ENCODE measurements at regions not wholly inside any gene's neighbourhood (a gene's known extent, or its start where the extent isn't known, plus 50 kb on each side); places are given as distances from the start of the nearest gene placed in this dataset.

DNA sequence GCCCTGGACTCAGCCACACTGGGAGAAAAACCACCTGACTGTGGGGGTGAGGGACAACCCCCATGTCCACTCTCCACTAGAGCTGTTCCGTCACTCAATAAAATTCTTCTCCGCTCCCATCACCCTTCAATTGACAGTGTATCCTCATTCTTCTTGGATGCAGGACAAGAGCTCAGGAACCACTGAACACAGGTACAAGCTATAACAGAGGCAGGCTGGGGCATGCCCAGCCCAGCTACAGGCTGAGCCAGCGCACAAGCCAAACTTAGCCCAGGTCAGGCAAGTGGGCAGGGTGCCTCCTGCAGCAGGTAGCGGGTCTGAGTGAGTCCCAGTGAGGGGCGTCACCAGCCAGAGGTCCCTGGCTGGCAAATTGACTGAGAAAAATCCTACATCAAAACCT, 183.4 kb downstream of the HINT1 start:
- Histone ChIP-seq H3K4me1 (ENCODE audit: control insufficient read depth in 1 of 2, insufficient read depth in 2 of 2, low read length in 2 of 2) (no peaks in the 10 kb centered on the region), H3K9ac (ENCODE audit: low read depth in 1 of 2, low read length in 2 of 2) (no peak overlapping the region), H3K27me3 (ENCODE audit: control insufficient read depth in 1 of 2, insufficient read depth in 2 of 2, low read length in 2 of 2) (no peaks in the 10 kb centered on the region), H3K27ac (ENCODE audit: low read depth, low read length) (no peak overlapping the region), H3K9me3 (ENCODE audit: control insufficient read depth in 1 of 2, low read length in 2 of 2) (no peaks in the 10 kb centered on the region), H3K36me3 (ENCODE audit: control insufficient read depth in 1 of 2, insufficient read depth in 2 of 2, low read length in 2 of 2) (no peaks in the 10 kb centered on the region), H3K4me3 (ENCODE audit: low read depth in 1 of 2, low read length in 2 of 2) (no peak overlapping the region)

DNA sequence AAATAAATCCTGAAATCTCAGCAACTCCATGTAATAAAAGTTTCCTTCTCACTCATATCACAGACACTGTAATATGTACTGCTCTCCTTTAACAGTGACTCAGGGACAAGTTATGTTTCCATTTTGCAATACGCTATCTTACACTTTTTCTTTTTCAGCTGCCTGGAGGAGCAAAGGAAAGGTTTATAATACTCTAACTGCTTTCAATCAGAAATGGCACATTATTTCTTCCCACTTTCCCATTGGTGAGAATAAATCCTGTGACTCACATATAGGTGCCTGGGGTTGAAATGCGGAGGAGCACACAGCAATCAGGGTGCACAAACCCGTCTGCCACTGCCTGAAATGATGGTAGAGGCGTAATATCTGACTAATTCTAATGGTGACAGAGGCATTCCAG, 186.6 kb downstream of the HINT1 start:
- Histone ChIP-seq H3K9me3 (ENCODE audit: control insufficient read depth in 1 of 2, low read length in 2 of 2) (no peaks in the 10 kb centered on the region), H3K36me3 (ENCODE audit: control insufficient read depth in 1 of 2, insufficient read depth in 2 of 2, low read length in 2 of 2) (no peaks in the 10 kb centered on the region), H3K4me3 (ENCODE audit: low read depth in 1 of 2, low read length in 2 of 2) (no peak overlapping the region), H3K9ac (ENCODE audit: low read depth in 1 of 2, low read length in 2 of 2) (no peak overlapping the region), H3K27me3 (ENCODE audit: control insufficient read depth in 1 of 2, insufficient read depth in 2 of 2, low read length in 2 of 2) (no peaks in the 10 kb centered on the region), H3K27ac (ENCODE audit: low read depth, low read length) (no peak overlapping the region), H3K4me1 (ENCODE audit: control insufficient read depth in 1 of 2, insufficient read depth in 2 of 2, low read length in 2 of 2) (peaks cover 0 to 4% of the 10 kb centered on the region in 2 donors)

DNA sequence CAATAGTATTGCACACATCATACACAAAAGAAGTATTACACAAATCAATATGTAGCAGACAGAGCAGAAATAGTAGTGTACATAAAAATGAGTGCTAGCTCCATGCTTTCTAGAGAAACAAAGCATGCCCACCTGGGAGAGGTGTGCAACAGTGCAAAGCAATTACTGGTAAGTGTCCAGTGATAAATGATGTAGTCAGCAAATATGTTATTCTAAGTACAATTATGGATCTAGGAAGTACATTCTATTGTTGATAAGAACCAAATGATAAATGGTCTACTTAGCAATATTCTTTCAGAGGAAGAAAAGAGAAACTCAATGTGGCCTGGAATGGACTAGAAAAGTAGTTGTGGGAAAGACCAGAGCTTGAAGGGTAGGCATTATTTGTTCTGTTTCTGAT, 188.6 kb downstream of the HINT1 start:
- no peaks in the 10 kb centered on the region for H3K9me3 ChIP-seq (ENCODE audit: control insufficient read depth in 1 of 2, low read length in 2 of 2)
- H3K27me3 ChIP-seq (ENCODE audit: control insufficient read depth in 1 of 2, insufficient read depth in 2 of 2, low read length in 2 of 2): no peaks in the 10 kb centered on the region
- no peaks in the 10 kb centered on the region for H3K36me3 ChIP-seq (ENCODE audit: control insufficient read depth in 1 of 2, insufficient read depth in 2 of 2, low read length in 2 of 2)
- H3K9ac ChIP-seq (ENCODE audit: low read depth in 1 of 2, low read length in 2 of 2): no peak overlapping the region
- no peak overlapping the region for H3K4me3 ChIP-seq (ENCODE audit: low read depth in 1 of 2, low read length in 2 of 2)
- H3K27ac ChIP-seq (ENCODE audit: low read depth, low read length): no peak overlapping the region
- H3K4me1 ChIP-seq (ENCODE audit: control insufficient read depth in 1 of 2, insufficient read depth in 2 of 2, low read length in 2 of 2): peaks cover 0 to 4% of the 10 kb centered on the region in 2 donors

DNA sequence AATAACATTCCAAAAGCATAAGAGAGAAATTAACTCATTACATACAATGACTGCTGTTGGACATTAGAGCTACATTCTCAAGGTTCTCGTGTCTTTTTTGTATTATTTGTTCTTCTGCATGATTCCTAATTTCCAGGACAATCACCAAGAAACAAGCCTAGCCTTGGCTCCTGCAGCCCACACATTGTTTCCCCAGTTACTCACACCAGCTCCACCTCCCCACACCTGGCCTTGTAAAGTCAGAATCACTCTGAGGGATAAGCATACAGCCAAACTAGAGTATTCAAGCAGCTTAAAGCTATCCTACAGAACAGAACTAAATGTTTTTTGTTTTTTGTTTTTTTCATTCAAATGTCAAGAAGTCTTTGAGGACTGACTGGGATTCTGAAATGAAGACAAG, 189.2 kb downstream of the HINT1 start:
- Histone ChIP-seq H3K36me3 (ENCODE audit: control insufficient read depth in 1 of 2, insufficient read depth in 2 of 2, low read length in 2 of 2) (no peaks in the 10 kb centered on the region), H3K4me3 (ENCODE audit: low read depth in 1 of 2, low read length in 2 of 2) (no peak overlapping the region), H3K27ac (ENCODE audit: low read depth, low read length) (no peak overlapping the region), H3K27me3 (ENCODE audit: control insufficient read depth in 1 of 2, insufficient read depth in 2 of 2, low read length in 2 of 2) (no peaks in the 10 kb centered on the region), H3K9ac (ENCODE audit: low read depth in 1 of 2, low read length in 2 of 2) (no peak overlapping the region), H3K4me1 (ENCODE audit: control insufficient read depth in 1 of 2, insufficient read depth in 2 of 2, low read length in 2 of 2) (peaks cover 0 to 4% of the 10 kb centered on the region in 2 donors), H3K9me3 (ENCODE audit: control insufficient read depth in 1 of 2, low read length in 2 of 2) (no peaks in the 10 kb centered on the region)

DNA sequence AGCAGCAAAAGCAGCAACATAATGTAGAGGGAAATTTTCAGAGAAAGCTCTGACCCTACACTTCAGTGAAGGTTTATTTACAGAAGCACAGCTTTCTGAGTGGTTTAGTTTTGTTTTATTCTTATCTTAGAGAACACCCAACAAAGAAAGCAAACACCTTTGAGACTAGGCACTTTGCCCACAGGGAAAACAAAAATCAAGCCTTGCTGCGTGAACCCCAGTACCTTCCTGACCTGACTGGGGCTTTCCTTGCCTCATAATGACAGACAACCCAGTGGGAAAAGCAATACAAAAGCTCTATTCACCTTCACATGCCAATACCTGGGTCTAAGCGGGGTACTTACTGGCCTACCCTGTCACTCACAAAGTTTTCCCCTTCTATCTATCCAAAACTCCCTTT, 189.8 kb downstream of the HINT1 start:
- no peaks in the 10 kb centered on the region for H3K9me3 ChIP-seq (ENCODE audit: control insufficient read depth in 1 of 2, low read length in 2 of 2)
- no peaks in the 10 kb centered on the region for H3K36me3 ChIP-seq (ENCODE audit: control insufficient read depth in 1 of 2, insufficient read depth in 2 of 2, low read length in 2 of 2)
- no peak overlapping the region for H3K4me3 ChIP-seq (ENCODE audit: low read depth in 1 of 2, low read length in 2 of 2)
- H3K4me1 ChIP-seq (ENCODE audit: control insufficient read depth in 1 of 2, insufficient read depth in 2 of 2, low read length in 2 of 2): peaks cover 0 to 4% of the 10 kb centered on the region in 2 donors
- H3K27me3 ChIP-seq (ENCODE audit: control insufficient read depth in 1 of 2, insufficient read depth in 2 of 2, low read length in 2 of 2): no peaks in the 10 kb centered on the region
- H3K27ac ChIP-seq (ENCODE audit: low read depth, low read length): no peak overlapping the region
- no peak overlapping the region for H3K9ac ChIP-seq (ENCODE audit: low read depth in 1 of 2, low read length in 2 of 2)

DNA sequence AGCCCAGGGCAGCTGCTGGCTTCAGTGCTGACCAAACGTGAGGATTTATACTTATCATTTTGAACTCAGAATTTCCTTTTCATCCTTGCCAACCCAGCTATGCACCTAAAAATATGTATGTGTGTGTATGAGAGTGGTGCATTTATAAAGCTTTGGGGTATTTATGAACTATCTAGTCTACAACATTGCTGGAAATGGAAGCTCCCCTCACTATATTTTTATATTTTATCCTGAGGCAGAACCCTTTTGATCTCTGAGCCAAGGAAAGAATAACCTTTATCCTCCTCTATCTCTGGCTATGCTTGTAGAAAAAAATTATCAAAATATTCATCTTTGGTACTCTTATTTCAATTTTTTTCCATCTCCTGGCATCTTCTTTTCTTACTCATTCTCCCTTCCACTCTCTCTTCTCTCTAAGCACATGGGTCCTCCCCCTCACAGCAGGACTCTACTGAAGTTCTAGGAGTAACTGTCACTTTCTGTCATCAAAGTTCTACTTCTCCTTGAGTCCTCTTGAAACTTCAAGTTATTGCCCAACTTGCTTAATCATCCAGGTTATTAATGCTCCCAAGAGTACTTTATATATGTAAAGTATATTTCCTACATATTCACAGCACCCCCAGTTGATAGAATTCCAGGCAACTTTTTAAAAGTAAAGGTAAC, 190.9 kb downstream of the HINT1 start:
- Histone ChIP-seq H3K9me3 (ENCODE audit: control insufficient read depth in 1 of 2, low read length in 2 of 2) (no peaks in the 10 kb centered on the region), H3K36me3 (ENCODE audit: control insufficient read depth in 1 of 2, insufficient read depth in 2 of 2, low read length in 2 of 2) (no peaks in the 10 kb centered on the region), H3K27ac (ENCODE audit: low read depth, low read length) (no peak overlapping the region), H3K9ac (ENCODE audit: low read depth in 1 of 2, low read length in 2 of 2) (no peak overlapping the region), H3K27me3 (ENCODE audit: control insufficient read depth in 1 of 2, insufficient read depth in 2 of 2, low read length in 2 of 2) (peaks cover 0 to 3% of the 10 kb centered on the region in 2 donors), H3K4me3 (ENCODE audit: low read depth in 1 of 2, low read length in 2 of 2) (no peak overlapping the region), H3K4me1 (ENCODE audit: control insufficient read depth in 1 of 2, insufficient read depth in 2 of 2, low read length in 2 of 2) (peaks cover 0 to 4% of the 10 kb centered on the region in 2 donors)

DNA sequence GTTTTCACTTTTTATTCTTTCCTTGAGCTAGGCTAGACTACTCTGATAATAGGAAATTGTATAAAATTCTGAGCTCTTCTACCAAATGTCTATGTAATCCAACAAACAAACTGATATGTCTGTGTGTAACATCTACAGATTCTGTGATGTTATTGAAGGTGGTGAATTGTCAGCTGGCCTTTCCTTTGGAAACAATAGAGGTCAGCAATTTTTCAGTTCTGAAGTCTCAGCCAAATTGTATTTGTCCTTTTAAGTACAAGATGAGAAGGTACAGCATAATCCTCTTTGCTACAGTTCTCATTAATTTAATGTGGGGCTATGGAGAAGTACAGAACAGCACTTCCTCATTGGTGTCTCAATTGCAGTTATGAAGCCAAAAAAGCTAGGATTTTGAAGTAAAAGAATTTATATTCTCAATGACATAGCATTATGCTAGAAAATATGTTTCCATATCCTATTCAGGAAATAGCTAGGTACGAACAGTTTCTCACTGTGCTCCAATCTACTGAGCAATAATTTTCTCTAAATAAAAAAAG, 198.0 kb downstream of the HINT1 start:
- Histone ChIP-seq H3K27me3 (ENCODE audit: control insufficient read depth in 1 of 2, insufficient read depth in 2 of 2, low read length in 2 of 2) (peaks cover 0 to 3% of the 10 kb centered on the region in 2 donors), H3K27ac (ENCODE audit: low read depth, low read length) (no peak overlapping the region), H3K9me3 (ENCODE audit: control insufficient read depth in 1 of 2, low read length in 2 of 2) (no peaks in the 10 kb centered on the region), H3K4me3 (ENCODE audit: low read depth in 1 of 2, low read length in 2 of 2) (no peak overlapping the region), H3K9ac (ENCODE audit: low read depth in 1 of 2, low read length in 2 of 2) (no peak overlapping the region), H3K4me1 (ENCODE audit: control insufficient read depth in 1 of 2, insufficient read depth in 2 of 2, low read length in 2 of 2) (no peaks in the 10 kb centered on the region), H3K36me3 (ENCODE audit: control insufficient read depth in 1 of 2, insufficient read depth in 2 of 2, low read length in 2 of 2) (no peaks in the 10 kb centered on the region)

DNA sequence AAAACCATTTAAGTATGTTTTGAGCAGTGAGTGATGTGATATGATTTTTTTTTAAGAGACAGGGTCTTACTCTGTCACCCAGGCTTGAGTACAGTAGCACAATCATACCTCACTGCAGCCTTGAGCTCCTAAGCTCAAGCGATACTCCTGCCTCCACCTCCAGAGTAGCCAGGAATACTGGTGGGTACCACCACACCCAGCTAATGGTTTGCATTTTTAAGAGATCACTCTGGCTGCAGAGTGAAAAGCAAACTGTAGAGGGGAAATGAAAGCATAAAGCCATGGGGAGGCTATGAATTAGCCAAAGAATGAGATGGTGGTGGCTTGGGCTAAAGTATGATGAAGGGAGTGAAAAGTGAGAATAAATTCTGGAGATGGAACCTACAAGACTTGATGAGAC, 199.1 kb downstream of the HINT1 start:
- Histone ChIP-seq H3K9me3 (ENCODE audit: control insufficient read depth in 1 of 2, low read length in 2 of 2) (no peaks in the 10 kb centered on the region), H3K9ac (ENCODE audit: low read depth in 1 of 2, low read length in 2 of 2) (no peak overlapping the region), H3K27me3 (ENCODE audit: control insufficient read depth in 1 of 2, insufficient read depth in 2 of 2, low read length in 2 of 2) (peaks cover 0 to 3% of the 10 kb centered on the region in 2 donors)

DNA sequence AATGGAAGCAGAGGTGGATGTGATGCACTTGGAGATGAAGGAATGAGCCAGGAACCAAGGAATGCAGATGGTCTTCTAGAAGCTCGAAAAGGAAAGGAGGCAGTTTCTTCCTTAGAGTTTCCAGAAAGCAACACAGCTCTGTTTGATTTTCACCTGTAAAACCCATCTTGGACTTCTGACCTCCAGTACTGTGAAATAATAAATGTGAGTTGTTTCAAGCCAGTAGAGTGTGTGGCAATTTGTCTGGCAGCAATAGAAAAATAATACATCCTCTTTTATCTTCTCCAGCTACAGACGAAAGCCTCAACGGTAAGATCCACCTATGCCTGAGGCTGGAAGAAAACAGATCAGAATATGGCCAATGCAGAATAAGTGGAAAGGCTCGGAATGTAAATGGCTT, 199.7 kb downstream of the HINT1 start:
- Histone ChIP-seq H3K36me3 (ENCODE audit: control insufficient read depth in 1 of 2, insufficient read depth in 2 of 2, low read length in 2 of 2) (no peaks in the 10 kb centered on the region), H3K4me1 (ENCODE audit: control insufficient read depth in 1 of 2, insufficient read depth in 2 of 2, low read length in 2 of 2) (no peaks in the 10 kb centered on the region), H3K9ac (ENCODE audit: low read depth in 1 of 2, low read length in 2 of 2) (no peak overlapping the region), H3K27ac (ENCODE audit: low read depth, low read length) (no peak overlapping the region), H3K4me3 (ENCODE audit: low read depth in 1 of 2, low read length in 2 of 2) (no peak overlapping the region), H3K27me3 (ENCODE audit: control insufficient read depth in 1 of 2, insufficient read depth in 2 of 2, low read length in 2 of 2) (peaks cover 0 to 3% of the 10 kb centered on the region in 2 donors), H3K9me3 (ENCODE audit: control insufficient read depth in 1 of 2, low read length in 2 of 2) (no peaks in the 10 kb centered on the region)

More for the DNA sequence above, 199.1 kb downstream of the HINT1 start:
- no peak overlapping the region for H3K4me3 ChIP-seq (ENCODE audit: low read depth in 1 of 2, low read length in 2 of 2)
- no peaks in the 10 kb centered on the region for H3K36me3 ChIP-seq (ENCODE audit: control insufficient read depth in 1 of 2, insufficient read depth in 2 of 2, low read length in 2 of 2)
- H3K4me1 ChIP-seq (ENCODE audit: control insufficient read depth in 1 of 2, insufficient read depth in 2 of 2, low read length in 2 of 2): no peaks in the 10 kb centered on the region
- no peak overlapping the region for H3K27ac ChIP-seq (ENCODE audit: low read depth, low read length)

DNA sequence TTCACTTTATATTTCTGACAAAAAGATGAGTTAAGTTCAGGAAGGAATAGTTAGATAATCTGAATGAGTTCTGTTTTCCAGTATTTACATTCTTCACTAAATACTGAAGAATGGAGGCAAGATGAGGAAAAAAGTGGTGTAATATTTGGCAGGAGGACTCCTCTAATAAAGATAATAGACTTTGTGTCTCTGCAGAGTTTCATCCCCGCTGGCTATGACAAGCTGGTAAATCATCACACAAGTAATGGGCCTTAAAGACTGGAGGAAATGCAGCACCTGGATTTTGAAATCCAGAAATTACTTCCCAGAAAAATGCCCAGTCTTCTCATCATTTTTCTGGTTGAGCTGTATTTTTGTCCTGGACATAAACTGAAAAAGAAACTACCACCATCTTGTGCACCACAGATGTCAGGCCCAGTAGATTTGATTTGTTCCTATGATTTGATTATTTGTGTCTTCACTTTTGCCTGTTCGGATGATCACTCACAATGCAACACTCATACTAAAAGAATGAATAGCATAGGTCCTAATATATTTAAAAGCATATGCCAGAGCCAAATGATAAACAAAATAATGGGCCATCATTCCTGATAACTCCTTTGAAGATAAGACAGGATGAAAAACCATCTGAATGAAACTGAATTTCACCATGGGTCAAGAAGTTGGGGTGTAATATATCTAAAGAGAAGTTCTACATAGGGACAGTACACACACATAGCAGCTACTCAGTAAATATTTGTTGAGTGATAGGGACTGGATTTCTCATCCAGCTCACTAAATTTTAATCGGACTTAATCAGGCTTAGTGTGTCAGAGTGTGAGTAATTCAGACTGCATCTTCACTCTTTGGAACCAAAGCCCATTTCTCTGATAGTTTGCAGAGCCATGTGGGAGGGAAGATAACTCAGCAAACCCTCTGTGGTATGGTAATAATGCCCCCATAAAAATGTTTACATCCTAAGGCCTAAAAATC, 200.5 kb downstream of the HINT1 start:
- H3K9ac ChIP-seq (ENCODE audit: low read depth in 1 of 2, low read length in 2 of 2): no peak overlapping the region
- no peak overlapping the region for H3K27ac ChIP-seq (ENCODE audit: low read depth, low read length)

More for the DNA sequence above, 200.5 kb downstream of the HINT1 start:
- no peaks in the 10 kb centered on the region for H3K36me3 ChIP-seq (ENCODE audit: control insufficient read depth in 1 of 2, insufficient read depth in 2 of 2, low read length in 2 of 2)
- no peaks in the 10 kb centered on the region for H3K4me1 ChIP-seq (ENCODE audit: control insufficient read depth in 1 of 2, insufficient read depth in 2 of 2, low read length in 2 of 2)
- H3K27me3 ChIP-seq (ENCODE audit: control insufficient read depth in 1 of 2, insufficient read depth in 2 of 2, low read length in 2 of 2): no peaks in the 10 kb centered on the region
- H3K9me3 ChIP-seq (ENCODE audit: control insufficient read depth in 1 of 2, low read length in 2 of 2): no peaks in the 10 kb centered on the region
- H3K4me3 ChIP-seq (ENCODE audit: low read depth in 1 of 2, low read length in 2 of 2): no peak overlapping the region
